IMR-90 (cell line): ENCODE measurements at regions not wholly inside any gene's neighbourhood (a gene's known extent, or its start where the extent isn't known, plus 50 kb on each side); places are given as distances from the start of the nearest gene placed in this dataset.

Source experiments
- ATAC-seq: fragments of 200-7000 bp; cut with Tn5 transposase; 2 replicates; pipeline ENCODE4 v1.9.1; 2020; ENCODE audit warnings: low read depth, mild to moderate bottlenecking, moderate library complexity
- BruUV-seq: library from RNA; stranded (reverse); fragments of 400-500 nt; replicated peaks from 2 replicates; lab custom pipeline; 2021; lab: Mats Ljungman, UMichigan
- CTCF ChIA-PET: fragments of 300-600 bp; formaldehyde crosslinking; extraction: SDS; loops from one replicate; lab custom pipeline; 2021; ENCODE audit warnings: antibody characterized with exemption; lab: Yijun Ruan, JAX
- POLR2A ChIA-PET: fragments of 300-600 bp; sonication (Branson Sonifier 250); formaldehyde crosslinking; loops from one replicate; lab custom pipeline; 2022; ENCODE audit warnings: antibody characterized with exemption; ENCODE audit not compliant: unreplicated experiment; lab: Charles Lee
- DNase-seq: peaks from one replicate; pipeline ENCODE4 v3.0.0; 2013
- H2AFZ ChIP-seq: replicated peaks from 2 replicates; pipeline ENCODE3; 2013; ENCODE audit warnings: low read length, mild to moderate bottlenecking; ENCODE audit not compliant: poor library complexity
- H2AK5ac ChIP-seq: 2 replicates; pipeline ENCODE4 v1.6.1; 2013; ENCODE audit warnings: low read depth, low read length, inconsistent platforms
- H2AK9ac ChIP-seq: replicated peaks from 2 replicates; pipeline ENCODE3; 2013; ENCODE audit warnings: mild to moderate bottlenecking, low read depth, low read length, moderate library complexity; ENCODE audit not compliant: poor library complexity
- H2BK120ac ChIP-seq: 2 replicates; pipeline ENCODE4 v1.6.1; 2013; ENCODE audit warnings: low read depth, low read length, inconsistent platforms
- H2BK15ac ChIP-seq: 3 replicates; pipeline ENCODE4 v1.6.1; 2013; ENCODE audit warnings: low read depth, low read length, inconsistent platforms
- H2BK20ac ChIP-seq: 2 replicates; pipeline ENCODE4 v1.6.1; 2013; ENCODE audit warnings: low read depth, mild to moderate bottlenecking, inconsistent platforms, low read length, moderate library complexity
- H2BK5ac ChIP-seq: 2 replicates; pipeline ENCODE4 v1.6.1; 2013; ENCODE audit warnings: mild to moderate bottlenecking, low read depth, low read length, inconsistent platforms; ENCODE audit not compliant: poor library complexity, severe bottlenecking
- H3K14ac ChIP-seq: replicated peaks from 2 replicates; pipeline ENCODE4 v1.6.1; 2013; ENCODE audit warnings: low read depth, low read length, inconsistent platforms
- H3K18ac ChIP-seq: 2 replicates; pipeline ENCODE4 v1.6.1; 2013; ENCODE audit warnings: low read depth, low read length, control low read depth
- H3K23ac ChIP-seq: 2 replicates; pipeline ENCODE4 v1.6.1; 2013; ENCODE audit warnings: low read depth, low read length, inconsistent platforms
- H3K27ac ChIP-seq: 2 replicates; pipeline ENCODE4 v1.5.1; 2013; ENCODE audit warnings: mild to moderate bottlenecking, control low read depth, low read length; ENCODE audit not compliant: insufficient read depth
- H3K27me3 ChIP-seq: 2 replicates; pipeline ENCODE4 v1.6.1; 2013; ENCODE audit warnings: low read length; ENCODE audit not compliant: control insufficient read depth, insufficient read depth
- H3K36me3 ChIP-seq: 2 replicates; pipeline ENCODE4 v1.6.1; 2013; ENCODE audit warnings: low read length, mixed read lengths; ENCODE audit not compliant: control insufficient read depth, insufficient read depth
- H3K4ac ChIP-seq: 2 replicates; pipeline ENCODE4 v1.6.1; 2013; ENCODE audit warnings: low read depth, low read length, inconsistent platforms
- H3K4me1 ChIP-seq: 2 replicates; pipeline ENCODE4 v1.6.1; 2013; ENCODE audit warnings: low read length, mixed read lengths; ENCODE audit not compliant: control insufficient read depth, insufficient read depth
- H3K4me2 ChIP-seq: 2 replicates; pipeline ENCODE4 v1.6.1; 2013; ENCODE audit warnings: low read depth, mild to moderate bottlenecking, control low read depth, low read length, moderate library complexity
- H3K4me3 ChIP-seq: 2 replicates; pipeline ENCODE4 v1.5.1; 2013; ENCODE audit warnings: low read depth, mild to moderate bottlenecking, control low read depth, low read length, moderate library complexity; ENCODE audit not compliant: insufficient read depth
- H3K56ac ChIP-seq: 2 replicates; pipeline ENCODE4 v1.6.1; 2013; ENCODE audit warnings: low read length, inconsistent platforms; ENCODE audit not compliant: insufficient read depth; ENCODE audit errors: extremely low read depth
- H3K79me1 ChIP-seq, 2 experiments: 2 replicates each; pipeline ENCODE4 v1.6.1; 2013; ENCODE audit warnings: low read length in 2 of 2, inconsistent platforms in 1 of 2, low read depth in 1 of 2
- H3K9ac ChIP-seq: 2 replicates; pipeline ENCODE4 v1.6.1; 2013; ENCODE audit warnings: low read depth, low read length, control low read depth
- H3K9me1 ChIP-seq: 2 replicates; pipeline ENCODE4 v1.6.1; 2013; ENCODE audit warnings: low read length, inconsistent platforms; ENCODE audit not compliant: insufficient read depth
- H3K9me3 ChIP-seq: 2 replicates; pipeline ENCODE4 v1.6.1; 2013; ENCODE audit warnings: low read length; ENCODE audit not compliant: control insufficient read depth, insufficient read depth
- H4K20me1 ChIP-seq: 2 replicates; pipeline ENCODE4 v1.6.1; 2013; ENCODE audit warnings: low read length, inconsistent platforms; ENCODE audit not compliant: insufficient read depth
- H4K5ac ChIP-seq: 2 replicates; pipeline ENCODE4 v1.6.1; 2013; ENCODE audit warnings: mild to moderate bottlenecking, low read depth, low read length, control low read depth
- H4K8ac ChIP-seq, 2 experiments: 2 replicates each; pipeline ENCODE4 v1.6.1; 2013; ENCODE audit warnings: low read depth in 2 of 2, low read length in 2 of 2, control low read depth in 1 of 2, inconsistent platforms in 1 of 2
- H4K91ac ChIP-seq: 2 replicates; pipeline ENCODE4 v1.6.1; 2013; ENCODE audit warnings: low read depth, low read length, inconsistent platforms; ENCODE audit not compliant: insufficient read depth
- BHLHE40 ChIP-seq: fragments of 150-350 bp; IDR thresholded peaks from 2 replicates; pipeline ENCODE4 v1.6.1; 2016; ENCODE audit warnings: mild to moderate bottlenecking, low read depth, low read length
- MAFK ChIP-seq: IDR thresholded peaks from 2 replicates; pipeline ENCODE4 v1.6.1; 2012; ENCODE audit warnings: low read depth, low read length, improper control_type of control experiment
- MAZ ChIP-seq: IDR thresholded peaks from 2 replicates; pipeline ENCODE4 v1.6.1; 2012; ENCODE audit warnings: low read depth, mild to moderate bottlenecking, low read length, improper control_type of control experiment, moderate library complexity, borderline replicate concordance
- NFE2L2 ChIP-seq: fragments of 150-350 bp; IDR thresholded peaks from 2 replicates; pipeline ENCODE4 v1.6.1; 2016; ENCODE audit warnings: low read depth, mild to moderate bottlenecking, low read length
- POLR2A ChIP-seq: IDR thresholded peaks from 2 replicates; pipeline ENCODE4 v1.6.1; 2012; ENCODE audit warnings: mild to moderate bottlenecking, low read depth, low read length
- RAD21 ChIP-seq: IDR thresholded peaks from 2 replicates; pipeline ENCODE4 v1.6.1; 2012; ENCODE audit warnings: low read length, improper control_type of control experiment
- SMC3 ChIP-seq: fragments of 150-350 bp; IDR thresholded peaks from 2 replicates; pipeline ENCODE4 v1.6.1; 2016; ENCODE audit warnings: low read depth, mild to moderate bottlenecking, antibody characterized with exemption, low read length, moderate library complexity
- WGBS, 2 experiments: methylation state at CpG; one replicate each; pipeline versions ENCODE4 v1.1.5 to v1.1.7; 2013; ENCODE audit warnings: missing lambda C conversion rate in 2 of 2; ENCODE audit not compliant: insufficient read length in 1 of 2; ENCODE audit errors: extremely low coverage in 2 of 2; 5-methylcytosine and 5-hydroxymethylcytosine counted together
- dilution Hi-C: fragments of 300-500 bp; cut with HindIII; formaldehyde crosslinking; loops from one replicate; pipeline ENCODE4 v1.14.3; 2018; ENCODE audit warnings: low sequenced_read_pairs; ENCODE audit not compliant: unreplicated experiment
- in situ Hi-C: fragments of 300-500 bp; cut with MboI; formaldehyde crosslinking; loops from 3 replicates; pipeline ENCODE4 v1.14.3; 2019; ENCODE audit warnings: low sequenced_read_pairs, inconsistent platforms, mixed read lengths
- intact Hi-C: fragments of 100-400 bp; cut with micrococcal nuclease; formaldehyde crosslinking; loops from 2 replicates; pipeline ENCODE4 v1.10.0; 2022
- TF ChIP-seq, protein P1 (sequence below): fragments of 150-350 bp; IDR thresholded peaks from 2 replicates; pipeline ENCODE4 v1.6.1; 2016; ENCODE audit warnings: low read depth, mild to moderate bottlenecking, low read length, moderate library complexity, borderline replicate concordance

DNA sequence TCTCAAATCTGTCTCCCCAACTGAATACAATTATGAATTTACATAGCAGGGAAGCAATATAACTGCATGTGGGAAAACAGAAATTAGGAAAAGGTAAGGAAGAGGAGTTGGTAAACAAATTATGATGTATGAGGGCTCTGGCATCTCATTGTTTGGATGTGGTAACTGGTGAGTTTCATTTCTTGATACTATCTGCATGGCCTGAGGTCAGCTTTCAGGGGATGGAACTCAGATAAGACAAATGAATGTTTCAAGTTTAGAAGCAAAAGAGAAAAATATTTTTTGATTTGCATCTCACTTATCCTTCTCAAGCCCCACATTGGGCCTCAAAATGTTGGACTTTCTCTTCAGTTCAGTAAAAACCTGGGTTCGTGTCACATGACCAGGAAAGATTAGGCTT, 302.2 kb upstream of the GJE1 start:
- CTCF ChIA-PET = no interaction called here
- POLR2A ChIA-PET = no interaction called here
- Histone ChIP-seq H3K4me1 (no peaks in the 10 kb centered on the region), H4K20me1 (no peaks in the 10 kb centered on the region), H3K9me3 (no peaks in the 10 kb centered on the region), H4K8ac (no peak overlapping the region), H3K79me1 (no peaks in the 10 kb centered on the region), H2AK9ac (no peak overlapping the region), H3K4me2 (no peak overlapping the region), H3K9me1 (no peaks in the 10 kb centered on the region), H3K4ac (no peak overlapping the region), H3K4me3 (no peak overlapping the region), H2AK5ac (no peak overlapping the region), H2BK20ac (no peak overlapping the region), H4K5ac (no peak overlapping the region), H3K18ac (no peak overlapping the region), H2AFZ (no peak overlapping the region), H3K27me3 (no peaks in the 10 kb centered on the region), H3K36me3 (no peaks in the 10 kb centered on the region), H3K14ac (no peak overlapping the region), H3K23ac (no peak overlapping the region), H3K27ac (no peak overlapping the region), H3K9ac (no peak overlapping the region), H3K56ac (no peak overlapping the region), H2BK120ac (no peak overlapping the region), H2BK15ac (no peak overlapping the region), H2BK5ac (no peak overlapping the region), H4K91ac (no peak overlapping the region)
- DNase-seq = no peak
- in situ Hi-C loops (no loop called here), intact Hi-C loops (no loop called here), dilution Hi-C loops (no loop called here)
- WGBS, 2 experiments = no CpG with 5 or more reads among the region's 1 CpG
- TF ChIP-seq BHLHE40 (no peak), MAFK (no peak), NFE2L2 (no peak), MAZ (no peak), RAD21 (no peak), SMC3 (no peak), POLR2A (no peak)
- TF ChIP-seq, protein P1, sequence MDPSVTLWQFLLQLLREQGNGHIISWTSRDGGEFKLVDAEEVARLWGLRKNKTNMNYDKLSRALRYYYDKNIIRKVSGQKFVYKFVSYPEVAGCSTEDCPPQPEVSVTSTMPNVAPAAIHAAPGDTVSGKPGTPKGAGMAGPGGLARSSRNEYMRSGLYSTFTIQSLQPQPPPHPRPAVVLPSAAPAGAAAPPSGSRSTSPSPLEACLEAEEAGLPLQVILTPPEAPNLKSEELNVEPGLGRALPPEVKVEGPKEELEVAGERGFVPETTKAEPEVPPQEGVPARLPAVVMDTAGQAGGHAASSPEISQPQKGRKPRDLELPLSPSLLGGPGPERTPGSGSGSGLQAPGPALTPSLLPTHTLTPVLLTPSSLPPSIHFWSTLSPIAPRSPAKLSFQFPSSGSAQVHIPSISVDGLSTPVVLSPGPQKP = no peak
- BruUV-seq = no TSS peak
- no peak for ATAC-seq
